ENCODE measurements at regions not wholly inside any gene's neighbourhood (a gene's known extent, or its start where the extent isn't known, plus 50 kb on each side); places are given as distances from the start of the nearest gene placed in this dataset.

GRCh38 chr2:48140586-48140985, 173.9 kb upstream of the FOXN2 start:
- H3K27me3 Mint-ChIP-seq (ENCODE audit: unreplicated experiment), result peaks cover 2% of the 10 kb centered on the region
- no peak overlapping the region for H3K27ac Mint-ChIP-seq (ENCODE audit: unreplicated experiment)
- DNase-seq, result no peak
- peaks cover 9% of the 10 kb centered on the region for H3K36me3 Mint-ChIP-seq (ENCODE audit: unreplicated experiment)
- H3K9me3 Mint-ChIP-seq (ENCODE audit: unreplicated experiment), result no peaks in the 10 kb centered on the region
- H3K4me3 Mint-ChIP-seq (ENCODE audit: unreplicated experiment), result no peak overlapping the region
- no peaks in the 10 kb centered on the region for H3K4me1 Mint-ChIP-seq (ENCODE audit: low read depth, unreplicated experiment)
- TF ChIP-seq, protein P1, sequence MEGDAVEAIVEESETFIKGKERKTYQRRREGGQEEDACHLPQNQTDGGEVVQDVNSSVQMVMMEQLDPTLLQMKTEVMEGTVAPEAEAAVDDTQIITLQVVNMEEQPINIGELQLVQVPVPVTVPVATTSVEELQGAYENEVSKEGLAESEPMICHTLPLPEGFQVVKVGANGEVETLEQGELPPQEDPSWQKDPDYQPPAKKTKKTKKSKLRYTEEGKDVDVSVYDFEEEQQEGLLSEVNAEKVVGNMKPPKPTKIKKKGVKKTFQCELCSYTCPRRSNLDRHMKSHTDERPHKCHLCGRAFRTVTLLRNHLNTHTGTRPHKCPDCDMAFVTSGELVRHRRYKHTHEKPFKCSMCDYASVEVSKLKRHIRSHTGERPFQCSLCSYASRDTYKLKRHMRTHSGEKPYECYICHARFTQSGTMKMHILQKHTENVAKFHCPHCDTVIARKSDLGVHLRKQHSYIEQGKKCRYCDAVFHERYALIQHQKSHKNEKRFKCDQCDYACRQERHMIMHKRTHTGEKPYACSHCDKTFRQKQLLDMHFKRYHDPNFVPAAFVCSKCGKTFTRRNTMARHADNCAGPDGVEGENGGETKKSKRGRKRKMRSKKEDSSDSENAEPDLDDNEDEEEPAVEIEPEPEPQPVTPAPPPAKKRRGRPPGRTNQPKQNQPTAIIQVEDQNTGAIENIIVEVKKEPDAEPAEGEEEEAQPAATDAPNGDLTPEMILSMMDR (IDR thresholded peaks at IDR 0.05; ENCODE audit: partially characterized antibody, unreplicated experiment), result no peak

GRCh38 chr2:48144777-48145176, 169.7 kb upstream of the FOXN2 start:
- Mint-ChIP-seq H3K4me1 (ENCODE audit: low read depth, unreplicated experiment) (peaks cover 2% of the 10 kb centered on the region), H3K27ac (ENCODE audit: unreplicated experiment) (no peak overlapping the region), H3K27me3 (ENCODE audit: unreplicated experiment) (peaks cover 2% of the 10 kb centered on the region), H3K4me3 (ENCODE audit: unreplicated experiment) (no peak overlapping the region), H3K9me3 (ENCODE audit: unreplicated experiment) (no peaks in the 10 kb centered on the region), H3K36me3 (ENCODE audit: unreplicated experiment) (no peaks in the 10 kb centered on the region)
- TF ChIP-seq, protein P1 (IDR thresholded peaks at IDR 0.05; ENCODE audit: partially characterized antibody, unreplicated experiment), result no peak
- no peak for DNase-seq

DNA sequence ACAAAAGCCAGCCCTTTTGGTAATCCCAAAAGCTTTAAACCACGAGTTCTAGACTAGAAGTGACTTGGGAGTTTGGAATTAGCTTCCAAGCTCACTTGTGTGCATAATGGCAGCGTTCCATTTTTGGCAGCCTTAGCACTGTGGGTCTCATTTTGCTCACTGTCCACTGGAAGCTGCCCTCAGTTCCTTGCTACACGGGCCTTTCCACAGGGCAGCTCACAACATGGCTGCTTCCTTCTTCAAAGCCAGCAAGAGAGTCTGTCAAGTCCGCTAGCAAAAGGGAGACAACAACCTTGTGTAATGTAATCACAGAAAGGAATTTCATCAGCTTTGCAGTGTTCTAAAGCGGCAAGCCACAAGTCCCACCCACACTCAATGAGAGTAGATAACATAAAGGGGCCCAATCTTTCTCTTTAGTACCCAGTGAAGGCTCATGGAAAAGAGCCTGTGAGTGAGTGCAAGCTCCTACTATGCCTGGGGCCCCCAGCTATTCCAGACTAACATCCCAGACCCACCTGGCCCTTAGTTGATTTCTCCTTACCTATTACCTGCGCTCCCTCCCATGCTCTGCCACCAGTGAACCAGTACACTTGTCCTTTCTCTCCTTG, 168.5 kb upstream of the FOXN2 start:
- no peaks in the 10 kb centered on the region for H3K9me3 Mint-ChIP-seq (ENCODE audit: unreplicated experiment)

DNA sequence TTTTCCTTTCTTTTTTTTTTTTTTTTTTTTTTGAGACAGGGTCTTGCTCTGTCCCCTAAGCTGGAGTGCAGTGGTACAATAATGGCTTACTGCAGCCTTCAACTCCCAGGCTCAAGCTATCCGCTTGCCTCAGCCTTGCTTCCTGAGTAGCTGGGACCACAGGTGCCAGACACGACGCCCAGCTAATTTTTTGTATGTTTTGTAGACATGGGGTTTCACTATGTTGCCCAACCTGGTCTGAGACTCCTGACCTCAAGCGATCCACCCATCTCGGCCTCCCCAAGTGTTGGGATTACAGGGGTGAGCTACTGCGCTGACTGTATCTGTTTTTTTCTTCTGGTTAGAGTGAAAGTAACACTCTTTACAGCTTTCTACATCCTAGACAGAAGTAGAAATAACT, 167.9 kb upstream of the FOXN2 start:
- H3K4me1 Mint-ChIP-seq (ENCODE audit: low read depth, unreplicated experiment), result peaks cover 2% of the 10 kb centered on the region
- no peak overlapping the region for H3K27ac Mint-ChIP-seq (ENCODE audit: unreplicated experiment)
- no peaks in the 10 kb centered on the region for H3K36me3 Mint-ChIP-seq (ENCODE audit: unreplicated experiment)
- H3K9me3 Mint-ChIP-seq (ENCODE audit: unreplicated experiment), result no peaks in the 10 kb centered on the region
- DNase-seq, result no peak
- no peak overlapping the region for H3K4me3 Mint-ChIP-seq (ENCODE audit: unreplicated experiment)
- TF ChIP-seq, protein P1 (IDR thresholded peaks at IDR 0.05; ENCODE audit: partially characterized antibody, unreplicated experiment), result no peak
- H3K27me3 Mint-ChIP-seq (ENCODE audit: unreplicated experiment), result peaks cover 2% of the 10 kb centered on the region

More for the DNA sequence above, 168.5 kb upstream of the FOXN2 start:
- Mint-ChIP-seq H3K27me3 (ENCODE audit: unreplicated experiment) (peaks cover 2% of the 10 kb centered on the region), H3K4me3 (ENCODE audit: unreplicated experiment) (no peak overlapping the region), H3K27ac (ENCODE audit: unreplicated experiment) (no peak overlapping the region), H3K4me1 (ENCODE audit: low read depth, unreplicated experiment) (peaks cover 2% of the 10 kb centered on the region), H3K36me3 (ENCODE audit: unreplicated experiment) (no peaks in the 10 kb centered on the region)
- no peak for DNase-seq
- TF ChIP-seq, protein P1 (IDR thresholded peaks at IDR 0.05; ENCODE audit: partially characterized antibody, unreplicated experiment), result no peak

- Mint-ChIP-seq H3K27me3 (ENCODE audit: unreplicated experiment) (peaks cover 2% of the 10 kb centered on the region), H3K36me3 (ENCODE audit: unreplicated experiment) (no peaks in the 10 kb centered on the region), H3K4me3 (ENCODE audit: unreplicated experiment) (no peak overlapping the region), H3K27ac (ENCODE audit: unreplicated experiment) (no peak overlapping the region), H3K4me1 (ENCODE audit: low read depth, unreplicated experiment) (peaks cover 2% of the 10 kb centered on the region), H3K9me3 (ENCODE audit: unreplicated experiment) (no peaks in the 10 kb centered on the region)
- TF ChIP-seq, protein P1 (IDR thresholded peaks at IDR 0.05; ENCODE audit: partially characterized antibody, unreplicated experiment), result no peak
- no peak for DNase-seq
Measured at GRCh38 chr2:48147719-48148118, 166.8 kb upstream of the FOXN2 start.
